NCI-H2107 treated with DMSO at 0.1 percent for 48 hours (cell line): ENCODE measurements at regions not wholly inside any gene's neighbourhood (a gene's known extent, or its start where the extent isn't known, plus 50 kb on each side); places are given as distances from the start of the nearest gene placed in this dataset.

Experiments
- DNase-seq: peaks from one replicate; lab custom pipeline; 2025; ENCODE audit not compliant: unreplicated experiment; lab: John Stamatoyannopoulos, UW

DNA sequence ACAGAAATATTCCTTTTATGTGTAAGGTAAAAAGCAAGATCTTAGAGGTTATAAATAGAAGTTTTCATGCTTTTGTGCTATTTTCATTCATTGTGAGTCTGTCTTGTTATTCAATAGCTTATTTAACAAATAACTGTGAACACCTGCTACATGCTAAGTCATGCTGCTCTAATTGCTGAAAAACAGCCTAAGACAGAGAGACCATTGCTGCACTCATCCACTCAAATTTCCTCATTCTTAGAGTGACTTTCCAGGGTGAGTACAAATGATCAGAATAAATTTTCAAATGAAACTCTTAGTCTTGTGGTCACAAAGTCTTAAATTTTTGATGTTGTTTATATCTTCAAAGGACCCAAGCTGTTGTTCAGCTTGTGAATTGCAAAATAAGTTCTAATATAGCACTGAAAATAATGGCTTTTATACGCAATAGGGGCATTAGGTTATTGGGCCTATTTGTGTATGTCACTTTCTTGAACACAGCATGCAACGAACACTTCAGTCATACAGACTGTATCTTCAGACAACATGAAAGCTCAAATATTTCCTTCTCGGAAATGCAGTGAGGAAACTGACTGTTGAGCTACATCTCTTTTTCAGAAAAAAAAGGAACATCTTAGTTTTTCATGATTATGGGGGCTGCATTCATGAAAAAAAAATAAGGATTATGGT, 247.9 kb upstream of the PCDH15 start:
- DNase-seq, result no peak

DNA sequence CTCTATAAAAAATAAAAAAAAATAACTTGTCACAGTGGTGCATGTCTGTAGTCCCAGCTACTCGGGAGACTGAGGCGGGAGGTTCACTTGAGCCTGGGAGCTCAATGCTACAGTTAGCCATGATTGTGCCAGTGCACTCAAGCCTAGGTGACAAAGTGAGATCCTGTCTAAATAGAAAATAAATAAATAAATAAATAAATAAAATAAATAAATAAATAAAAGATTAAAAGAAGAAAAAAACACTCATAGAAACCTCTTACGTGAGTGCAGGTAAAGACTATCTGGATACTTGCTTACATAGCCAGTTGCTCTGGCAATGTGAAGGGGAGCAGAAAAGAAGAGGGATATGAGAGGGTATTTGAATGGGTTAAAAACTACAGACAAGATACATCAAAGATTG, 242.5 kb upstream of the PCDH15 start:
- DNase-seq, result no peak

DNA sequence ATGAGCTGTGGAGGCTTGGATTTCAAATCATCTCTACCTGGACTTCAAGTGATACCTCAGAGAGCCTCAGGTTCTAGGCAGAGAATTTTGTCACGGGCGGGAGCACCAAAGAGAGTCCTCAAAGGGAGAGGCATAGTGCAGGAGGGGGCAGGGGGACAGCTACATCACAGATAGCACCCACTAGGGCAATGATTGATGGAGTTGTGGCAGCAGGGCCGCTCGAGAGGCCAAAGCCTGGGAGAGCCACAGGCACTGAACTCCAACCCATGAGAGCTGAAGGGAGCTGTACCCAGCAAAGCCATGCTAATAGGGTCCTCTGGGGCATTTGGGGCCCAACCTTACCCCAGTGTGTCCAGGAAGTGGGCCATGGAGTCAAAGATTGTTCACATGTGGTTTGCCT, 232.0 kb upstream of the PCDH15 start:
- DNase-seq, result no peak

GRCh38 chr10:55024713-55025112, 223.7 kb upstream of the PCDH15 start:
- DNase-seq, result no peak

DNA sequence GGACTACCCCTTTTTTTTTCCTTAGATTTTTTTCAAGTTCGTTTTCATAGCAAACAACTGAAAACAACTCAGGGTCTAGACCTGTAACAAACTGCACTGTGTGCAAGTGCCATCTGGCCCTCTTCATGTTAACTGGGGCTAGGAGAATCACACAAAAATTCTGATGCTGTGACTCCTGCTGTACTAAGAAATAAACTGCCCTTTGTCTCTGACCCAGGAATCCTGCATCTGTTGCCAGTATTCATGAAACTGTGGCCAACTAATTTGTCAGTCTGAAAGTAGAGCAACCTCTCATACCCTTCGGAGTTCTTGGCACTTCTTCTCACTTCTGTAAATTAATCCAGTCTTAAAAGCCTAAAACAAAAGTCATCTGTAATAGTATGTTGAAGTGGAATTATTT, 218.4 kb upstream of the PCDH15 start:
- no peak for DNase-seq

- no peak for DNase-seq
Measured at GRCh38 chr10:55013318-55013717, 212.3 kb upstream of the PCDH15 start.

GRCh38 chr10:55002420-55002819, 201.4 kb upstream of the PCDH15 start:
- DNase-seq, result no peak

DNA sequence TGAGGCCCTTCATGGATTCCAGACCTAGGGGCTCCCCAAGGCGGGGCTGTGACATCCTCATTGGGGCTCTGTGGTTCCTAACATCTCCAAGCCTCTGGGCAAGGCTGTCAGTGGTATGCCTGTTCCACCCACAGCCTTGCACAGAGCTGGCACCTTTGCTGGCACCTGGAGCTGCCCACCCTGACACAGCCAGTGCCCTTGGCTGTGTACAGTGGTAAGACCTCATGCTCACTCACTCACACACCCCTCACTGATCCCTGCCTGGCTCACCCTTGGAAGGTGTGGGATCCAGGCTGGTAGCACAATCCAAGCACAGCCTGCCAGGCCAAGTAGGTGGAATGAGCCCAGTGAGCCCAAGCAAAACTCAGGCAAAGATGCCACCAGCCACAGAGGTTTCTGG, 200.4 kb upstream of the PCDH15 start:
- no peak for DNase-seq

DNA sequence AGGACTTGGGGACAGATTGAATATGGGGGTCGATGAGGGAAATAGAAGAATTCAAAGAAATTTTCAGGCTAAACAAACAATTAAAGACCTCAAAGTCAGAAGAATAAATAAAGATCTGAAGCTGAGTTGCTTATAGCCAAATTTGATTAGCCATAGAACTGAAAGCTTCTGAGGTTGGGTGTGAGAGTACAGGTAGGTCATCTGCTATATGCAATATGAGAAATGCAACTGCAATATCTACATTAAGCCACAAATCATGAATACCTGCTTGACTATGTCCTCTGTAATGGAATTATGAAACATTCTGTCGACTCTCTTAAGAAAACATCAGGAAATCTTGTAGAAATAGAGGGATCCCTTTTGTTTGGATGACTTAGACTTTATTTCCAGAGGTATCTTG, 192.1 kb upstream of the PCDH15 start:
- DNase-seq, result no peak

DNA sequence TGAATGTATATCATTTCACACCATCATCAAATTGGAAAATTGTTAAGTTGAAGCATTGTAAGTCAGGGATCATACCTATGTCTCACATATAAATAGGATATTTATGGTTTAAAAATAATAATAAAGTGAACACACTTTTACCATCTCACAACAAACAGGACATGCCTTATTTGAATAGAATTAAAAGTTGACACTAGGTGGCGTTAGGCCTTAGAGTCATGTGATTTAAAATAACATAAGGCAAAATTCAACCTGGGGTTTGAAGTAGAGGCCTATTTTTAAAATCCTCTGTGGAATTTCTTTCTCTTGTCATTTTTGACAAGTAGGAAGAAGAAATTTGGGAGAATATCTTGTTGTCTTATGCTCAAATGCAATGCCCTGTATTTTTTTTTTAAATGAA, 184.7 kb upstream of the PCDH15 start:
- DNase-seq, result no peak

DNA sequence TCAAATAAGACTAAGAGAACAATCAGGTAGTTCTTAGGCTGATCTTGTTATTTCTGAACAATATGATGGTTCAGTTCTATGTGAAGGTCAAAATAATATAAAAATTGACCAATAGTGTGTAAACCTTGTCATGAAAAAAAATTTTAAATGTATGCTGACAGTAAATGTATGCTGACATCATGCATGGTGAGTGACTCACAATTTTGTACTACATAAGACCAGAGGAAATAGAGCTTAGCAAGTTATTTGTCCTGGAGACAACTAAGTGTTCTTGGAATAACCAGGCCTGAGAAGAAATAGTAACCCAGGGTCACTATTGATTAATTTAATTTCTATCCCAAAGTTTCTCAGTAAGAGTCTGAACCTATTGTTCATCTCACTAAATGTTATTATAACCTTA, 182.2 kb upstream of the PCDH15 start:
- no peak for DNase-seq

DNA sequence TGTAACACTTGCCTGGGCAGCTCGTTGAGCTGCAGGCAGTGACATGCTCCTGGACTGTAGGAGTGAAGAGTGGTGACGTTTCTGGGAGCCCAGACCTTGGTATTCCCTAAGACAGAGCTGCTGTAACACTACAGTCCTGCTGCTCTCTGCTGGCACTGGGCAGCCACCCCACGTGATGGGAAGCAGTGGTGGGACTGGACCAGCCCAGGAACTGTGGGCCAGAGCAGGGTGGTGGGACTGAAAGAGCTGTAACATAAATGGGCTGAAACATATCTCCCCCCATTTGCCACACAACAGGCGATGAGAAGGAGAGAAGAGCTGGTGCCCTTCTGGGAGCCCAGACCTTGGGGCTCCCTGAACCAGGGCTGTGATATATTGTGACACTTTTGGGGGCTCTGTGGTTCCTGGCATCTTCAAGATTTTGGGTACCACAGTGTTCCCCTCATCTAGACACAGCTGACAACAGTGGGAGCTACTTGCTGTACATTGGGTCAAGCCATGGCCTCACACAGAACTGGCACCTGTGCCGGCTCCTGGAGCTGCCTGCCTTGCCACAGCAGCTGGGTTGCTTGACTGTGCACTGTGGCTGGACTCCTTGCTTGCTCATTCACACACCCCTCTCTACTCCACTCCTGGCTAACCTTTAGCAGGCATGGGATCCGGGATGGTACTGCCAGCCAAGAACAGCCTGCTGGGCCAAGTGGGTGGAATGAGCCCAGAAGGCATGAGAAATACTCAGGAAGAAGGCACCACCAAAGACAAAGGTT, 161.3 kb upstream of the PCDH15 start:
- no peak for DNase-seq

DNA sequence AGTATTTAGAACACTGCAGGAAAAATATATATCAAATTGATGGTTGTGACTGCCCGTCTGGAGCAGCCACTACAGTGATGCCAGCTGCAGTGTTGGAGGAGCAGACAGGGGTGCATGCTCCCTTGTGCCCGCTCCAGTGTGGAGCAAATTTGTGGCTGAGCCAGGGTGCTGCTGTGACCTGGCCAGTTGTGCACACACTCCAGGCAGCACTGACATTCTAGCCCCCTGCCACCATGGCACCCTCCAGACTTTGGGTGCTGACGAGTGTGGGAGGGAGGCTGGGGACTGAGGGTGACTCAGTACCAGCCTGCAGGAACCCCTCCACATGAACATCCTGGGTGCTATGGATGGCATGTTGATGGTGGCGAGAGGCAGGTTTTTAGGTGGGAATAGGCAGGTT, 160.0 kb upstream of the PCDH15 start:
- no peak for DNase-seq

GRCh38 chr10:54958844-54959243, 157.8 kb upstream of the PCDH15 start:
- no peak for DNase-seq

GRCh38 chr10:54947605-54948004, 146.6 kb upstream of the PCDH15 start:
- no peak for DNase-seq

- no peak for DNase-seq
Measured at GRCh38 chr10:54940418-54940817, 139.4 kb upstream of the PCDH15 start.

DNA sequence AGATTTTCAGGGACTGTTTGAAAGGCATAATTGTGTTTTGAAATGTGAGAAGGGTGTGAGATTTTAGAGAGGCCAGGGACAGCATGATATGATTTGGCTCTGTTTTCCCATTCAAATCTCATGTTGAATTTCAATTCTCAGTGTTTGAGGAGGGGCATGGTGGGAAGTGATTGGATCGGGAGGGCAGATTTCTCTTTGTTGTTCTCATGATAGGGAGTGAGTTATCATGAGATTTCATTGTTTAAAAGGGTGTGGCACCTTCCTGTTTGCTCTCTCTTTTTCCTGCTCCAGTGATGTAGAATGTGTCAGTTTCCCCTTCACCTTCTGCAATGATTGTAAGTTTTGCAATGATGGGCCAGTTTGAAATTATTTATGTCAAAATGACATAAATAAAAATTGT, 113.0 kb upstream of the PCDH15 start:
- no peak for DNase-seq

DNA sequence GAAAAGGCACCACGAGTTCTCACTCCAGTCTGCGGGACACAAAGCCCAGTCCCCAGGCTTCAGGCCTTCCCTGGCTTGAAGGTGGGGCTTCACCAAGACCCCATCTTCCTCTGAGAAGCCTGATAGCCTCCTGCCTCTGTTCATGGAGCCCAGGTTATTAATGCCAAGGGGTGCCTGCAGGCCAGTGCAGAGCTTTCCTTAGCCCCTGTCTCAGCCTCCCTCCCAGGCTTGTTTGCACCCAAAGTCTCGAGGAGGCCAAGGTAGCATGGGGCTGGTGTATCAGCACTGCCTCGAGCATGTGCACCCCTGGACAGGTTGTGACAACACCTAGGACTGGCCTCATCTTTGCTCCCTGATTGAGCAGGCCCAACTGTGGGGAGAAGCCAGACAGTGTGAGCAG, 108.1 kb upstream of the PCDH15 start:
- DNase-seq, result no peak

DNA sequence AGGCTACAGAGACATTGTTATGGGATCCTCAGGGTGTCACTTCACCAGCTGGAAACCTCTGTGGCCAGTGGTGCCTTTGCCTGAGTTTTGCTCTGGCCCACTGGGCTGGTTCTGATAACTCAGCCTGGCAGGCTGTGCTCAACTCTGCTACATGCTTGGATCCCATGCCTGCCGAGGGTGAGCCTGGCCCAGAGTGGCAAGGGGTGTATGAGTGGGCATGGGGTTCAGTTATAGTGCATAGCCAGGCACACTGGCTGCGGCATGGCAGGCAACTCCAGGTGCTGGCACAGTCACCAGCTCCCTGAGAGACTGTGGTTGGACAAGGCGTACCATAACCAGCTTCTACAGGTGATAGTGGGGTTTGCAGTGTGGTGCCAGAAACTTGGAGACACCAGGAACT, 107.0 kb upstream of the PCDH15 start:
- no peak for DNase-seq

DNA sequence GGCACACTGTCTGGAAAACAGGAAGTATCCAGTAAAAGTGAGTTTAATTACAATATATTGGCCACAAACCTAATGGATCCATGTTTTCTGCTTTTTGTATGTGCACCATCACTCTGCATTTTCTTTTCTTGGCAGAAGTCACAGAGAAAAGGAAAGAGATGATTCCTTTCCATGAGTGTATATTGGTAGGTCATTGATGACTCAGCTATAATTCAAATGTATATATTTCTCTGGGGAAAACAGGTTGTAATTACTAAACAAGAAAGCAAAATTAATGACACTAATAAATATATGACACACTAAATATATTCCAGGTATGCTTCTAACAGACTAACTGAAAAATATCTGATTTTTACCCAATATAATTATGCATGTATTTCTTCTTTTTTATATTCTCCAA, 105.9 kb upstream of the PCDH15 start:
- DNase-seq, result no peak

DNA sequence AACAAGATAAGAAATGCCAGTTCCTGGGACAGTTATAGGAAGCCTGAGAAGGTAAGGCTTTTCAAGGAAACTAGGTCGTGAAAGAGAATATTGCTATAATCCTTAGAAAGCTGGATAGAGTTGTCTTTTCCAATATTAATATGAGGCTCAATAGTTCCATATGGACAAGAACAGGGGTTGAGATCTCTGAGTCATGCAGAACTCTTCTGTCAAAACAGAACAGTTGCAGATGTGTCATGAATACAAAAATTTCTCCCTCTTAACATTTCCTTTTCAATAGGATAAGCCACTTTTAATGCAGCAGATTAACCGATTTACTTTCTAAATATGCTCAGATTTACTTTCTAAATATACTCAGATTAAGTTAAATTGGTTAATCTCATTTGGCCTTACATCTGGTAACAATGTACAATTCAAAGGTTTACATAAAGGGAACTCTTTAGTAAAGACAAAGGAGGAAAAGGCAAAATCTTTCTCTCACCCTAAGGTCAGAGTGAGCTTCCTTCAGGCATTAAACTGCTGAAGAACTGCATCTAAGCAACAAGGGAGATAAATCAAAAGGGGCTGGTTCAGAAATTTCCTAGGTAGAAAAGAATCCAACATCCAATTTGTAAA, 104.7 kb upstream of the PCDH15 start:
- no peak for DNase-seq

DNA sequence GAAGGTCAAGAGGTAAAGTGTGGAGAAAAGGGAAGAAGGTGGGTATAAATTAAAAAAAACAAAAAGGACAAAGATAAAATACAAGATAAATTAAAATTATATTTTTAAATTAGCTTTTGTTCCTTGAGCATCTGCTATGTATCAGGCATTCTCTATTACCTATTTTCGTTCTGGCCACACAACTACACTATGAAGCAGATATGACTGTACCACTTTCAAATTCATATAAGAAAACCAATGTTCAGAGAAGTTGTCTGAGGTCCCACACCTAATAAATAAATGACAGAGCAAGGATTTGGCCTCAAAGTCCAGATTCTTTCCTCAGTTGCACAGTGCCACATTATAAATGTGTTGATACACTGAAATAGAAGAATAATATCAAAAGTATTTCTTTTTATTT, 103.8 kb upstream of the PCDH15 start:
- DNase-seq, result no peak
